Hepatocyte (in vitro differentiated cells): ENCODE measurements at regions not wholly inside any gene's neighbourhood (a gene's known extent, or its start where the extent isn't known, plus 50 kb on each side); places are given as distances from the start of the nearest gene placed in this dataset.

Experiments used
- EZH2 ChIP-seq: fragments of 200-600 bp; sonication (generic); IDR thresholded peaks from 2 replicates; pipeline ENCODE4 v1.6.1; 2016; ENCODE audit warnings: antibody characterized with exemption, mild to moderate bottlenecking, borderline replicate concordance
- TF ChIP-seq, protein P1 (sequence below): fragments of 200-600 bp; sonication (generic); IDR thresholded peaks from 2 replicates; pipeline ENCODE4 v1.5.1; 2016; ENCODE audit warnings: antibody characterized with exemption, mild to moderate bottlenecking; ENCODE audit not compliant: poor library complexity

DNA sequence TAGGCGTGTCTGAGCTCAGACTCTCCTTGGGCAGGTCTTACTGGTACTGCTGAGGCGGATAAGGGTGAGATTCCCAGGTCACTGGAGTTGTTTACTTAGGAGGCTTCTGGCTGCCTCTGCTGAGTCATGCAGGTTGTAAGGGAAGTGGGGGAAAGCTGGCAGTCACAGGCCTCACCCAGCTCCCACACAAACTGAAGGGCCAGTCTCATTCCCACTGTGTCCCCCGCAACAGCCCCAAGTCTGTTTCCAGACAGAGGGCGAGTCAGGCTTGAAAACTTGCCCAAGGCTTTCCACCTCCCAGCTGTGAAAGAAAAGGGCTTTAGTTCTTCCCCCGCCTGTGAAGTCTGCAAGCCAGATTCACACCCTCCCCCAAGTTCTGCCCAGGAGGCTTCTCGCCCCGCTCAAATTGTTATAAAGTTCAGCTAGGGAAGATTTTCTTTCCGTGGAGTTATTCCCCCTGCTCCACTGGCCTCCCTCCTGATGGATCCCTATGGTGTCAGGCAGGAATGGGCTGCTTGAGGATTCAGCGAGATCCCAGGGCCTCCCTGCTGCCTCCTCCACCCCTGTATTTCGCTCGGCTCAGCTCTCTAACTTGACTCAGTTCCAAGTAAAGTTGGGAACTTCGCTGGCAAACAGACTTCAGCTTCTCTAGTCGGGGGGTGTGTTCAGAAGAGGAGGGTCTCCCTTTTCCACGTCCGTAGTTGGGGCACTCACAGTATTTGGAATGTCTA lies 248.6 kb downstream of the NR4A2 start:
- TF ChIP-seq, protein P1, sequence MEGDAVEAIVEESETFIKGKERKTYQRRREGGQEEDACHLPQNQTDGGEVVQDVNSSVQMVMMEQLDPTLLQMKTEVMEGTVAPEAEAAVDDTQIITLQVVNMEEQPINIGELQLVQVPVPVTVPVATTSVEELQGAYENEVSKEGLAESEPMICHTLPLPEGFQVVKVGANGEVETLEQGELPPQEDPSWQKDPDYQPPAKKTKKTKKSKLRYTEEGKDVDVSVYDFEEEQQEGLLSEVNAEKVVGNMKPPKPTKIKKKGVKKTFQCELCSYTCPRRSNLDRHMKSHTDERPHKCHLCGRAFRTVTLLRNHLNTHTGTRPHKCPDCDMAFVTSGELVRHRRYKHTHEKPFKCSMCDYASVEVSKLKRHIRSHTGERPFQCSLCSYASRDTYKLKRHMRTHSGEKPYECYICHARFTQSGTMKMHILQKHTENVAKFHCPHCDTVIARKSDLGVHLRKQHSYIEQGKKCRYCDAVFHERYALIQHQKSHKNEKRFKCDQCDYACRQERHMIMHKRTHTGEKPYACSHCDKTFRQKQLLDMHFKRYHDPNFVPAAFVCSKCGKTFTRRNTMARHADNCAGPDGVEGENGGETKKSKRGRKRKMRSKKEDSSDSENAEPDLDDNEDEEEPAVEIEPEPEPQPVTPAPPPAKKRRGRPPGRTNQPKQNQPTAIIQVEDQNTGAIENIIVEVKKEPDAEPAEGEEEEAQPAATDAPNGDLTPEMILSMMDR, result no peak
- TF ChIP-seq EZH2, result no peak
